Forelimb muscle (tissue), 1 donor: ENCODE measurements at regions not wholly inside any gene's neighbourhood (a gene's known extent, or its start where the extent isn't known, plus 50 kb on each side); places are given as distances from the start of the nearest gene placed in this dataset.

Experiments
- DNase-seq: peaks from one replicate; pipeline ENCODE4 v3.0.0-alpha.2; 2013; ENCODE audit warnings: low read depth

DNA sequence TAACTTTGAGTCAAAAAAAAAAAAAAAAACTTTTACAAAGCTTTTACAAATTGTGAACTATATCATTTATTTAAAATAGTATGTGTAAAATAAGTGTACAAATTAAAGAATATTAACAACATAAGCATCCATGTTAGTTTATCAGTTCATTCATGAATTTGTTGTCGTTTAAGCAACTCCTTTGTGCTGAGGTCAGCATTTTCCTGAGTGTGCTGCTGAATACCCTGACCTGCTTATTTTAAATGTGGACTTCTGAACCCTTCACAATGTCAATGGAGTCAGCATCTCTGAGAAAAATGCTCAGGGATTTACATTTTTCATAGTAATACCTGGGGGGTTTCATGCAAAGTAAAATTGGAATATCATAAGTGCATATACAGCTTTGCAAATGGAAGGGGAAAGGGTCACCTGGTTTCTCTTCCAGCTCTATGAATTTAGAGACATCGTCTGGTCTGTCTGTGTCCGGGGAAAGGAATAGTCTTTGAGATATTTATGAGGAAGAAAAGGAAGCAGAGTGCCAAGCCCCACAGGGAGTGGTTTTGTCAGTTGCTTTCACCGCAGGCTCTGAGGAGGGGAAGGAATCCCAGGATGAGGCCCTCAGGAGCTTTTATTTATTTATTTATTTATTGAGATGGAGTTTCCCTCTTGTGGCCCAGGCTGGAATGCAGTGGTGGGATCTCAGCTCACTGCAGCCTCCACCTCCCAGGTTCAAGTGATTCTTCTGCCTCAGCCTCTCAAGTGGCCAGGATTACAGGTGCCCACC, 125.5 kb upstream of the SVIL start:
- no peak for DNase-seq

DNA sequence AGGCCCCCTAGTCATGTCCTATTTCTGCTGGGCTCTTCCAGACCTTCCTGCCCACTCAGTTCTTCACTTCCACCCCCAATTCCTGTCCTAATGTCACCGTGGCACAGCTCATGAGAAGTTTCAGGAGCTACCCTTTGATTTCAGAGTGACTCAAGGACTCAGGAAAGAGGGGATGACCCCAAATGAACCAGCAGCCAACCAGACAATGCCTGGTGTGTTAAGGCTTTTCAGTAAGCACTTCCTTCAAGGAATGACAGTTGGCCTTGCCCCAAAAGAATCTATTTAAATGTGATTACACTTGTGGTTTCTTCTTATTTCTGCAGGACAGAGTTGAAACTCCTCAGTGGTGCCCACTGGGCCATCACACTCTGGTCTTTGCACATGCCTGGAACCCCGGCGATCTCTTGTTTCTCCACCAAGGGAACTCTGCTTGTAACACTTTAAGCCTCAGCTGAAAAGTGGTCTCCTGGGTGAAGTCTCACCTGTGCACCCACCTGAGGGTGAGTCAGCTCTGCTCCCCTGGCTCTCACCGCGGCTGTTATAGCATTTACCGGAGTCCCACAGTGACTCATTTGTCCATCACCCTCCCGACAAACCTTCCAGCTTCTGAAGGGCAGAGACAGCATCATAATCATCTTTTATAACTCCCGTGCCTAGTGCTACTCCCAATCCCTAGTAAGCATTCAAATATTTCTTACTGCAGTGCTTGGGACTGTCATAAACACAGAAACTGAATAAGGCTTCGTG, 123.0 kb upstream of the SVIL start:
- no peak for DNase-seq

DNA sequence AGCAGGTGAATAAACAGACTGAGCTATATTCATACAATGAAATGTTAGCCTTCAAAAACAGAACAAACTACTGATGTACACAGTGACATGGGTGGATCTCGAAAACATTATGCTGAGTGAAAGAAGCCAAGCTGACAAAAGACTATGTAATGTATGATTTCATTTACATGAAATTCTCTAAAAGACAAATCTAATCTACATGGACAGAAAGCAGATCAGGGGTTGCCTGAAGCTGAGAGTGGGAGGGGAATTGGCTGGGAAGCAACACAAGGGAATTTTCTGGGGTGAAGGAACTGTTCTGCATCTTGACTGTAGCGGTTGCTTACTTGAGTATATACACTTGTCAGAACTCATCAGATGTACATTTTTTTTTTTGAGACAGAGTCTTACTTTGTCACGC, 121.7 kb upstream of the SVIL start:
- DNase-seq, result no peak

DNA sequence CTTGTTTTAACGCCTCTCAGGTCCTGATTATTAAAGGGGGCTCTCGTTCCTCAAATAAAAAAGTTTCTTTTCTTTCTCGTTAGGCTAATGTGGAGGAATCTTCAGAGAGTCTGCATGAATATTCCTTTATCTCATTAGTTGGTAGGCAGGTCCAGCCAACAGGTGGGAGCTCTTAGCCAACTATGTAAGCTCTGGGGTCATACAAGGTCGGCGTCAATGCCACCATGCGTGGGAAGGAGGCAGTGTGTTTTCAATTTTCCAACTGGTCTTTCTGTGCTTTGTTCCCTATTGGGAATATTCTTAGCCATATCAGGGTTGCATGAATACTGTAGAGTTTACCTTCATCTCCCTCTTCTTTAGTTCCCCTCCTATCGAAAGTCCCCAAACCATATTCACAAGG, 118.5 kb upstream of the SVIL start:
- DNase-seq, result no peak

DNA sequence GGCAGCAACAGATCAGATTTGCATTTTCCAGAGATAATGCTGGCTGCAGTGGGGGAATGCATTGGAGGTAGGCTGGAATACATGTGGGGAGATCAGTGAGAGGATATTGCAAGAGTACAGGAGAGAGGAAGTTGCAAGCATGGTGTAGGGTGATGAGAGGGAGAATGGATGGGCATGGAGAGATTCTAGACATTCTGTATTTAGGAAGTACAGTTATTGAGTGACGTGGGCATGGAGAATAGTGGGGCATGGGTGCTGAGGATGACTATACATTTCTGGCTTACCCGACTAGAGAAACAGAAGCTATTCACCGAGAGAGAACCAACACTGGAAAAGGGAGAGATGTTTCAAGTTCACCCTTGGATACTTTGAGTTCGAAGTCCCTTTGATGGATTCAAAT, 116.9 kb upstream of the SVIL start:
- no peak for DNase-seq

DNA sequence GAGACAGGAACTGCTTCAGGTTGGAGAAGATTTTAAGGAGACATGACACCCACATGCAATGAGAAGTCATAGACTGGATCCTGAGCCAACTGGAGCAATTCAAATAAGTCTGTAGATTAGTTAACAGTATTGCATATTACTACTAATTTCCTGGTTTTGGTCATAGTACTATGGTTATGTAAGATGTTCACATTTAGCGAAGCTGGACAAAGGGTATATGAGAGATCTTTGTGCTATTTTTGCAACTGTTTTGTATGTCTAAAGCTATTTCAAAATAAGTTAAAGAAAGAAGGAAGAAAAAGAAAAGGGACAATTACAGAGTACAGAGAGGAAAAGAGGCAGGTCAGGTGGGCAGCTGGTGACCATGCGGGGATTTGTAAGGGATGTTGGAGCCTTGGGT, 116.5 kb upstream of the SVIL start:
- no peak for DNase-seq

DNA sequence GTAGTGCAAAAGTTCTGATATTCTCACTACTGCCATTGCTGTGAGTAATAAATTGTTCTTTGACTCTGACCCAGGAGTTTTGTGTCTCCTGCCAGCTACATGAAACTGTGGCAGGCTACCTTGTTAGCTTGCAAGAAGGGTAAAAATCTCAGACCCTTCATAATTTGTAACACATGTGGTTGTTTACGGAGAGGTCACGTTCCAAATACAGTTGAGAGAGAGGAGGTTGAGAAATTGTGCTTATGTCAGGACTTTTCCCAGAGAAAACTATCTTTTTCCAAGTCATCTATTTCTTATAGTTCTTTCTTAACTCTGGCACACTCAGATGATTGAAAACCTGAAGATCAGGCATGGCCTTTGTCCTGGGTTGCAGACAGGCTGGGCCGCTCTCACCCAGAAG, 114.4 kb upstream of the SVIL start:
- no peak for DNase-seq

DNA sequence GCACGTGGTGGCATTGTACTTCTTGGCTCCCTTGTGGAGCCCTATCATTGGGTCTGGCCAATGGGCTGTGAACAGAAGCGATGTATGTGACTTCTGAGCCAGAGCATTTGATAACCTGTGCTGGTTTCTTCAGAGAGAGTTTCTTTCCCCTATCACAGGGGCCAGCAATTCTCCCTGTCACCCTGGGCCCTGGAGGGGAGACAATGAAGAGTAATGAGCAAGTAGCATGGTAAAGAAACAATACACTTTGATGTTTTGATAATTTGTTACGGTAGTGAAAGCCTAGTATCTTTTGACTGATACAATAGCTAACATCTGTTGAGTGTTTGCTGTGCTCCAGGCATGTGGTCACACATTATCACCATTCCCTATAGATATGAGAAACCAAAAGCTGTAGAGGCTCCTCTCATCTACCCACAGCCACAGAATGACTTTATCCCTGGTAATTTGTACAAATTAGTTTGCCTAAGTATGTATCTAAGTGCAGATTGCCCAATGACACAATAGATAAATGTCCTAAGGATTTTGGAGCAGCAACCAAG, 113.4 kb upstream of the SVIL start:
- no peak for DNase-seq

DNA sequence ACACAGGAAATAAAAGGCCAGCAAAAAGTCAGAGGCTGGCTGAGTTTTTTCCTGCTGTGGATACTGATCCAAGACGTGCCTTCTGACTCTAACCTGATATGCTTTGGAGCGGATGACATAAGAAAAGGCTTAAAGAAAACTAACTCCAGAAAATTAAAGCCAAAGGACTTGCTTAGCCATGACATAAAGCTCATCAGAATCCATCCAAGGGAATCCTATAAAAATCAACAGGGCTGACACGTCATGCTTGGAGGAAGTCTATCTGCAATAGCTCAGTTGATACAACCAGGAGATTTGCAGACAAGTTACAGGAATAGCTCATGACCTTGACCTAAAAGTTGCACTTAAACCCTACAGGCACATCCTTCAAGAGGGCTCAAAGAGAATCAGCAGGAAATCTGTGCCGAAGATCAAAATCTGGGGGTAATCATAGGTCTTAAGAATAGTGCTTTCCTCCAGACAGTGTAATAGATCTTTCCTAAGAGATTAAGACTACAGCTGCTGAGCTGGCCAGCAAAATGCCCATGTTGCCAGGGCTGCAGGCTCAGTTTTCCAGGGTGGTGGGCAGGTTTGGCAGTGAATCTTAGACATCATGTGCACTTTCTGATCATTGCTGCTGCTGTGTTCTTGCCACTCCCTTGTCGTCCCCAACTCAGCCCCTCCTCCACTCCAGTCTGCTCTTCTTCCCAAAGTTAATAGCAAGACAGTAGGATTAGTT, 111.5 kb upstream of the SVIL start:
- no peak for DNase-seq

DNA sequence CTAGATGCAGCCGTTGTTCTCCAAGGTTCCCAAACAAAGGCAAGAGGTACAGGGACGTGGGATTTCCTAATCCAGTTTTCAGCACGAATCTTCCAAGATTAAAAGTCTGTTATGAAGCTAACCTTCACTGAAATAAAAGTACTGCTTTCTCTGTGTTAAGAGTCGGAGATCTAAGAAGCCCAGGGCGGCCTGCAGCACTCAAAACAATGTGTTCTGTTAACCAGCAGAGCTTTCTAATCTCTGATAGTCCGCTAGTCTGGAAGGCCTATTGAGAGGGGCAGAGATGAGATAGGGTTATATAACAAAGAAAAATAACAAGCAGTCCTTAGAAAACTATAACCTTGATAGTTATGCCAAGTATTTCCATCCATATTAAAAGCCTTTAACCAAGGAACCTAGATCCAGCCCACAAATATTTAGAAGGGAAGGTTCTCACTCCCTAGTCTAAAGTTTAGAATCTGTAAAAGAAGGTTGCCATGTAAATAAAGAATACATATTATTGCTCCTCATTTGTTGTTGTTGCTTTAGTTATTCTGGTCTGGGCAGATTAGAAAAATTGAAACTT, 106.3 kb upstream of the SVIL start:
- no peak for DNase-seq

DNA sequence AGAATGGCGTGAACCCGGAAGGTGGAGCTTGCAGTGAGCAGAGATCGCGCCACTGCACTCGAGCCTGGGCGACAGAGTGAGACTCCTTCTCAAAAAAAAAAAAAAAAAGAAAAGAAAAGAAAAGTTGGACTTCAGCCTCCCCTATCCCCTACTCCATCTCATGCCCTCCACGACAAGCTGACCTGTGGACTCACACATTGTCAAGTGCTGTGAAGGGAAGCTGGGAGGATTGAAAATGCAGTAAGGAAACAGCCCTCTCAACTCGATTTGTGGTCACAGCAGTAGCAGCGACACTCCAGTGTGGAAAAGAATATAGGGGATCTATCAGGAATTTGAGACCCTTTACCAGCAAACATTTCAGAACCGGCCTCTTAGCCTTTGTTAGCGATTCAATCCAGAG, 103.6 kb upstream of the SVIL start:
- no peak for DNase-seq

DNA sequence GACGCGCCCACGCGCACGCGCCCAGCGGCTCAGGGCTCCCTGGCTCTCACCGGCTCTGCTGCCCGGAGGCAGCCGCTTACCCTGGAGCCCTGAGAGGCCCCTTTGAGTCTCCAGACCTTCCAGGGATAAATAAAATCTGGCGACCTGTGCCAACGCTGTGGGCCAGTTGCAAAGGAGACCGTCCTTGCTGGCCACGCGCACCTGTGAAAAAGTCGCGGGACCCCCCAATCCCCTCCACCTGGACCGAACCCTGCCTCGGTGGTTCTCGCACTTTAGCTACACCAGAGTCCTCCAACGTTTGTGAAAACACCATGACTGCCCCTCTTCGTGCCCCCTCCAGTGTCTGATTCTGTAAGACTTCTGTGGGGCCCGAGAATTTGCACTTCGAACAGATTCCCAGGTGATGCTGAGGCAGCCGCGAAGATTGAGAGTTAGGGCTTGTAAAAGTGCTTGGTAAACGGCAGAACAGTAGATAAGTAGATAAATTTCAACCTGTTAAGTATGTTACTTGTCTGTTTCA, 102.4 kb upstream of the SVIL start:
- DNase-seq, result no peak

DNA sequence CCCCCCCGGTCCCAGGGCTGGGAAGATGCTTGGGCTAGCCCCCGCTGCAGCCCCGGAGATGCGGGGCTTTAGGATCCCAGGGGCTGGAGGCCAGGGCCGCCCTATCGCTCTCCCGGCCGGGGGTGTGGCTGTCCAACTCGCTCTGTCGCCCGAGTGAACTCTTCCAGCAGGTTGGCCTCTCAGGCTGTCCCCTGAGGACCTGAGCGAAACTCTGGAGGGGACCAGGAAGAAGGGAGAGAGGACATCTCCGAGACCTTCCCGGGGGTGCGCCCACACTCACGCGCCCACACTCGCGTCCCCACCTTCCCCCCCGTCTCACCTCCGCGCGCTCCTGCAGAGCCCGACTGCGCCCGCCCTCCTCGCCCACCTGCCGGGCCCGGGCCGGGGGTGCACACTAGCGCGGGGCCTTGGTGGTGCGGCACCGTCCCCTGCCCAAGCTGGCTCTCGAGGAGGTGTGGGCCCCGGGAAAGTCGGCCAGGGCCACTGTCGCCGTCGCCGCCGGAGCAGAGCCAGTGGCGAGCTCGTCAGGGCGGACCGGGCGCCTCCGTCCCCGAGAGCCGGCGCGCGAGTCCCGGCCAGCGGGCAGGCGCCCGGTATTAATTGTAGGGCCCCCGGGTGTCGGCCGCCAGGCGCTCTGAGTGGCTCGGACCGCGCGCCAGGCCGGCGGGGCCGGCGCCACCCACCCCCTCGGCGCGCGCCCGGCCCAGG, 101.7 kb upstream of the SVIL start:
- no peak for DNase-seq

DNA sequence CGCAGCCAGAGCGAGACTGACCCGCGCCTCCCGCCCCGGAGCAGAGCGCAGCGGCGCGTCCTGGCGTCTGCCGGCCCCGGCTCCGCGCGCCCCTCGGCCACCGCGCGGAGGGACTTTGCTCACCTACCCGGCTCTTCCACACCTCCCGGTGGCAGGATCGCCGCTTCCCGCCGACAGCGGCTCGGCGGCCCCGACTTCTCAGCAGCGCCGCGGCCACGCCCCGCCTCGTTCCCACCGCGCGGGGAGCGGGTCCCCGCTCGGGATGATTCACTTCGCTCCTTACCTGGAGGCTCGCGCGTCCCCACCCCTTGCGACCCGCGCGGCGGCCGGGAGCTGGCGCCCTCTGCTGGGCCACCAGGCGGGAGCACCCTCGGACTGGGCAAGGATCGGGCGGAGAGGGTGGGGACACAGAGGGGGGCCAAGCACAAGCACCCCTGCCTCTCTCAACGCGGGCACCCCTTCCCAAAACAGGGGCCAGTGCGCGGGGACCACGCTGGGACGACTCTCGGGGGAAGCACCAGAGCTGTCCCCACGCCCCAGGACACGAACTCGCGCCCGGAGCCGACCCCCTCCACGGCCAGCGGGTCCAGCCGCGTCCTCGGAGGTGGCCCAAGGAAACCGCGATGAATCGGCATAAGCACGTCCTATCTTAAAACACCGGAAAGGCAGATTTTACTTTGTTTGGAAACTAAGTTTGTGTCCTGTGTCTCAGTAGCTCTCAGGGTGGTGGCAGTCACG, 101.0 kb upstream of the SVIL start:
- no peak for DNase-seq

DNA sequence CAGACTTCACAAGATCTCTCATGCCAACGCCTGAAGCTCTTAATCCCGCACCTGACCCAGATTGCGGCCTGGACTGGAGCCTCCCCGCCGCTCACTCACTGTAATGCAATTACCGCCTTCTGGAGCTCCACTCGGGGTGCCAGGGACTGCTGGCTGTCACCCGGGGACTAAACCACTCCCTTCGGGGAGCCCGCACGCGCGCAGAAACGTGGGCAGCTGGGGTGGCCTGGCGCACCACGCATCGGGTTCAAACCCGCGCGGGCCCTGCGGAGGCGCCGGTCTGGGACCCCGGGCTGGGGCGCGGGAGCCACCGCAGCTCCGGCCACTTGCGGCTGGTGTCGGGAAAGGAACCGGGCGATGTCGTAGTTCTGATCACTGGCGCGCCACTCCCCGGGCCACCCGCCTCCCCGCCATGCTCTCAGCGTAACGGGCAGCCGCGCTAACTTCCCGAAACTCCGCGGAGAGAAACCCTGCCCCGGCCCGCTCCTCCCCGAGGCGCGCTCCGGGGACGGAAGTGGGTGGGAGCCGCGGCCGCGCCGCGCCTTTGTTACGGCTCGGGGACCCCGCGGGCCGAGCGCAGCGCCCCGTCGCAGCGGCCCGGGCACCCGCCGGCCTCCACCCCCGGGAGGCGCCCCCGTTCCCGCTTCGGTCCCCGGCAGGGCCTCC, 100.3 kb upstream of the SVIL start:
- DNase-seq, result no peak

DNA sequence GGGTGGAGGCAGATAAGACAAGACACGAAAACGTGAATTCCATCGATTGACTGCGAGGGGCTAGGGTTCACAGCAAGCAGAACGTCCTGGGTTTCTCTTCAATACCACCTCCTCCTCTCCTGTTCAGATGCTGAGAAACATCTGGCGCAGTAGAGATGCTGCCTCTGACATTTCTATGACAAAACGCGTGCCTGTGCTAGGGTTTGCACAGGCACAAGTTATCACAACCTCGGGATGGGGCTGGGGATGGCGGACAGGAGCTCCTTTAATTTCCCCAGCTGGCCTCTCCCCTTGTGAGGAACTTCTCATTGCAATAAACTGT, 99.8 kb upstream of the SVIL start:
- no peak for DNase-seq

DNA sequence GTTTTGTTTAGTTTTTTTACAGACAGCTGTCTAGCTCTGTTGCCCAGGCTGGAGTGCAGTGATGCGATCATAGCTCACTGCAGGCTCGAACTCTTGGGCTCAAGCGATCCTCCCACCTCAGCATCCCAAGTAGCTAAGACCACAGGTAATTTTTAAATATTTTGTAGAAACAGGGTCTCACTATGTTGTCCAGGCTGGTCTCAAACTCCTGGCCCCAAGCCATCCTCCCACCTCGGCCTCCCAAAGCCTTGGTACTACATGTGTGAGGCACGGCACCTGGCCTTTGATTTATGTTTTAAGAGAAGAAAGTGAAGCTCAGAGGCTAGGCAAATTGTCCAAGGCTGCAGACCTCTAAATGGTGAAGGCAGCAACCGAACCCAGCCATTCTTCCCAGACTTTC, 98.6 kb upstream of the SVIL start:
- DNase-seq, result no peak

DNA sequence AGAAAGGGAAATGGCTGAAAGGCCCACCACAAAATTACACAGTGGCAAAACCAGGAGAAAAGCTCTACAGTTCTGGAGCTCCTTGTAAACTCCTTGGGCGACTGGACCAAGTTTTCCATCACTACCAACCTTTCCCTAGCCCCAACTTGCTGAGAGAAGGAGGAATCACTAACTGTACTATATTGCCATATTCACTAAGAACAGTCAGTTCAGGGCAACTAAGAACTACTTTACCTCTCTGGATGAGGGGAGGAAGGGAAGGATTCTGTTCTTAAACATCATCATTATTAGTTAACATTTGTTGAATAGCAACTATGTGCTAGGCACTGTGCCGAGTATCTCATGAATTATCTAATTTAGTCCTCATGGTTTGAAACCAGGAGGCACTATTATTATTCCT, 98.1 kb upstream of the SVIL start:
- DNase-seq, result no peak

DNA sequence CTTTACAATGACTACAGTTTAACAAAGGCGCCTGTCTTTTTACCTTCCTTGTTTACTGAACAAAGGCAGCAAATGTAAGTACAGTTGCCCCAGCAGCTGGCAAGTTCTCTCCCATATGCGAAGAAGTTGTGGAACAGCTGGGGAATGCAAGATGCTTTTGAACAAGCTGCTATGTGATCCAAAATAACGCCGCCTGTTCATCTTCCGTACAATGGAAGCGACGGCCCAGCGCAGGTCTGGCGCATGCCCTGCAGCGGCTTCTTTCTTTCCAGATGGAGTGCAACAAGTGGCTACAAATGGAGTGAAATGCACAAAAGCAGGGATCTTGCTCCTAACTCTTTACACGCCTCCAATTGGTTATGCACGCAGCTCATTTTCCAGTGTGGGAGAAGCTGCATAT, 97.0 kb upstream of the SVIL start:
- no peak for DNase-seq

DNA sequence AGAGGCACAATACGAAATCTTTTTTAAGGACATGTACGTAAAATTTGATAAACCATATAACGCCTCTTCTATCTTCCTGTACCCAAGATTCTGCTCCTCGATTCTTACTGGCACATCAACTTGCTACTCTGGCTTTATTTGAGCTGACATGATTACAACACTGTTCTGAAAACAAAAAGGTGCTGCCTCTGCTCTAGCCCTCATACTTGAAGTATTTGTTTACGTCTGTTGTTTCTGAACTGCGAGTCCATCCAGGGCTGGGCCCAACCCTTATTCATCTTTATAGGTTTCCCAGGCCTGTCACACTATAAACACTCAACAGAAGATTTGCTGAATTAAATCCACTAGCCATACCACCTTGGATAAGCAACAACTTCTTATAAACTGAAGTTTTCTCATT, 96.2 kb upstream of the SVIL start:
- DNase-seq, result no peak
